ENCODE measurements at regions not wholly inside any gene's neighbourhood (a gene's known extent, or its start where the extent isn't known, plus 50 kb on each side); places are given as distances from the start of the nearest gene placed in this dataset.

- no peak for TF ChIP-seq CTCF (optimal IDR thresholded peaks at IDR 0.05 in 1 of 3, IDR thresholded peaks at IDR 0.05 in 1 of 3, conservative IDR thresholded peaks at IDR 0.05 in 1 of 3; ENCODE audit: extremely low read depth in 1 of 3, insufficient read depth in 2 of 3, low read length in 3 of 3)
- no peak for TF ChIP-seq EZH2 (IDR thresholded peaks at IDR 0.05; ENCODE audit: low read length)
These were observed 87.1 kb downstream of the GPR88 start for GRCh38 chr1:100624886-100625610.

All from keratinocyte (primary cell).